ENCODE measurements at regions not wholly inside any gene's neighbourhood (a gene's known extent, or its start where the extent isn't known, plus 50 kb on each side); places are given as distances from the start of the nearest gene placed in this dataset.

DNA sequence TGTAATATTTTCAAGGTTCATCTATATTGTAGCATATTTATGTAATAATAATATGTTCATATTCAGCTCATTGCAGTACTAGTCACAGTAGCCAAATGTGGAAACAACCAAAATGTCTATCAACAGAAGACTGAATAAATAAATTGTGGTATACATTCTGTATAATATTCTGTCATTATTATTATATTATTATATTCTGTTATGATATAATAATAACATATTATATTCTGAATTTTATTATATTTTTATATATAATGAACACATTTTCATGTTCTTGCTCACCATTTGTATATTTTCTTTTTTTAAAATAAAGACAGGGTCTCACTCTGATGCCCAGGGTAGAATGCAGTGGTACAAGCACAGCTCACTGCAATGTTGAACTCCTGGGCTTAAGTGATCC lies 91.2 kb upstream of the STARD3NL start:
- DNase-seq = no peak

DNA sequence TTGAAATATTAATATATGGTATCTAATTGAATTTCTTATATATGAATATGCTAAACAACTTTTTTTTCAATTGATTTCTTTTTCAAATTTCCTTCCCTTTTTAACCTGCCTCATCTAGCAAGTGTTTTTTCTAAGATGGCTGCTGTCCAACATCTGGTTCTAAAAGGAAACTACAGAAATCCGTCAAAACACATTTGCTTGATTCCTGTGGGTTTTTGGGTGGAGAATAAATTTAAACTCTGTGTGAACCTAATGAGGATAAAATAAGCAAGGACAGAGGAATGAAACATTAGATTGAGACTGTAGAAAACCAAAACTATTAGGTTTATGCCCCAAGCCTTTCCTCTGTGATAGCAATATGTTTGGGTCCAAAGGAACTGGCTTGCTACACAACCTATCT lies 75.5 kb upstream of the STARD3NL start:
- DNase-seq = no peak

- DNase-seq = no peak
Observed at GRCh38 chr7:38105874-38106483, 72.1 kb upstream of the STARD3NL start.

DNA sequence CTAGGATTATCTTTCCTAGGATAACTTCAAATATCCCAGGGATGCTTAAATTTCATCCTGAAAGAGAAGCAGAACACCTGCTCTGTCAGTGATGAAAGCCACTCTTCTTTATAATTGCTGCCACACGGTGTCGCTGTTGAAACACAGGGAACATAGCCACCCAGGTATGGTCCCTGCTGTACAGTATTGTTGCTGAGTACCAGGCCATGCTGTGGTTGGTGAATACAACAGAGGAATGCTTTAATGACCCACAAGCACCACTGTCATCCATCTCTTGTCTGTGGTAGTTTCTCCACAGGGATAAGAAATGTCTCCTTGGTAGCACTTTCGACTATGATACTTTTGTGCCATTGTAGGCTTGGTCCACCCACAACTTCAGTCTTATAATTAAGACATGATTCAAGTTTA lies 70.6 kb upstream of the STARD3NL start:
- DNase-seq = peak; percentile 45

DNA sequence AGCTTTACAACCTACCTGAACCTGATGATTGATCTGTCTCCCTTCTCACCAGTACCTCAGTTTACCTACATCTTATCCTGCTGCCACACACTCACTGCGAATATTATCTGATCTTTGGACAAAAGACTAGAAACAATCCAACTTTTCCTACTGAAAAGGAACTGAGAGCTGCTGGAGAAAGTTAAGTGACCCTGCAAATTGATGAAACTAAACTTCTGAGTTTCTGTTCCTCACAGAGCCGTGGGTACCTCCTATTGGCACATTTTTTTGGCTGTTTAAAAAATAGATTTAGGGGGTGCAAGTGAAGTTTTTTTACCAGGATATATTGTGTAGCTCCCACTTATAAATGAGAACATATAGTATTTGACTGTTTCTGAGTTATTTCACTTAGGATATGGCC lies 66.0 kb upstream of the STARD3NL start:
- no peak for DNase-seq

GRCh38 chr7:38120076-38120475 lies 58.0 kb upstream of the STARD3NL start:
- DNase-seq = no peak

DNA sequence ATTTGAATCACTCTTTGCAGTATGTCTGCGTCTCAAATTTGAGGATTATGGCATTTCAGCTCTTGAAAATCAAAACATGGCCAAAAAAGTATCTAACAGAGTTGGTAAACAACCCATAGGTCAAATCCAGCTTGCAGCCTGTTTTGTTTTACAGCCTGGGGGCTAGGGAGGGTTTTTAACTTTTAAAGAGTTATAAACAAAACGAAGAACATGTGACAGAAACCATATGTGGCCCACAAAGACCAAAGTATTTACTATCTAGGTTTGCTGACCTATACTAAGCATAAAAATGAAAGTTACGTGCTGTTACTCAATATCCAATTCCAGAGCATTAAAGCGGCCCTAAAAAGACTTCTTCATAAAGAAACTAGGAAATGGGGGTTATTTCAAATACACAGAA lies 55.5 kb upstream of the STARD3NL start:
- DNase-seq = no peak

DNA sequence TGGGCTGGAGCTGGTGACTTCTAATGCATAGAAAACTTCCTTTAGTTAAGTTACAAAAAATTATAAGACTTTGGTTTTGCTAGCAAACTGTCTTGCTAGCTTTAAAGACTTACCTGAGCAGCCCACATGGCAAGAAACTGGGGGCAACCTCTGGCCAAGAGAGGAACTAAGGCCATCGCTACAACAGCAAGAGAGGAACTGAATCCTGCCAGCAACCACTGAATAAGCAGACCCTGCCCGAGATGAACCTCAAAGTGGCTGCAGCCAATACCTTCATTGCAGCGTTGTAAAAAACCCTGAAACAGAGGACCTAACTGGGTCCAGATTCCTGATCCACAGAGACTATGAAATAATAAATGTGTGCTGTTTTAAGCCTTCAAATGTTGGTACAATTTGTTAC lies 54.6 kb upstream of the STARD3NL start:
- no peak for DNase-seq

- DNase-seq = no peak
Observed at GRCh38 chr7:38127216-38128207, 50.5 kb upstream of the STARD3NL start.
